Endothelial cell of umbilical vein (primary cell): ENCODE measurements at regions not wholly inside any gene's neighbourhood (a gene's known extent, or its start where the extent isn't known, plus 50 kb on each side); places are given as distances from the start of the nearest gene placed in this dataset.
A peak's percentile ranks its signal among the peaks of the same experiment; 100 is the strongest.

Source experiments
- BruUV-seq: library from RNA; stranded (reverse); fragments of 400-500 nt; replicated peaks from 2 replicates; lab custom pipeline; 2021; lab: Mats Ljungman, UMichigan
- CTCF ChIA-PET: fragments of 300-600, 350-600 bp; sonication (Branson Sonifier 250); formaldehyde crosslinking; loops from one replicate; lab custom pipeline; 2021; ENCODE audit warnings: antibody characterized with exemption, inconsistent platforms; lab: Charles Lee
- POLR2A ChIA-PET: fragments of 300-600, 350-600 bp; sonication (Branson Sonifier 250); formaldehyde crosslinking; loops from one replicate; lab custom pipeline; 2021; ENCODE audit warnings: antibody characterized with exemption, inconsistent platforms; lab: Charles Lee
- DNase-seq: peaks from one replicate; pipeline ENCODE4 v3.0.0-alpha.2; 2011; ENCODE audit warnings: low read depth, low spot score
- FAIRE-seq: peaks from 2 replicates; lab custom pipeline; 2011; peaks lifted over from hg19 to GRCh38; lab: Jason Lieb, UNC
- H2AFZ ChIP-seq: 2 replicates; pipeline ENCODE4 v1.6.0; 2012; ENCODE audit warnings: low read depth, low read length, control low read depth, inconsistent platforms
- H3K27ac ChIP-seq: 2 replicates; pipeline ENCODE4 v1.5.1; 2011; ENCODE audit warnings: low read depth, mild to moderate bottlenecking, control low read depth, low read length, moderate library complexity; ENCODE audit not compliant: insufficient read depth
- H3K27me3 ChIP-seq, 2 experiments: 2 replicates each; pipeline versions ENCODE4 v1.6.0 to v1.6.1; 2011; ENCODE audit warnings: low read length in 2 of 2, mixed read lengths in 1 of 2; ENCODE audit not compliant: control insufficient read depth in 2 of 2, insufficient read depth in 2 of 2
- H3K36me3 ChIP-seq, 2 experiments: 2 replicates in 1 of 2; 3 replicates in 1 of 2; pipeline ENCODE4 v1.5.1; 2011; ENCODE audit warnings: low read length in 2 of 2, mild to moderate bottlenecking in 1 of 2, moderate library complexity in 1 of 2; ENCODE audit not compliant: control insufficient read depth in 2 of 2, insufficient read depth in 2 of 2; ENCODE audit errors: extremely low read depth in 1 of 2
- H3K4me1 ChIP-seq: 3 replicates; pipeline ENCODE4 v1.5.1; 2011; ENCODE audit warnings: mild to moderate bottlenecking, low read length; ENCODE audit not compliant: control insufficient read depth, insufficient read depth; ENCODE audit errors: extremely low read depth
- H3K4me2 ChIP-seq: 2 replicates; pipeline ENCODE4 v1.6.1; 2011; ENCODE audit warnings: low read length, control low read depth, mixed read lengths; ENCODE audit not compliant: insufficient read depth
- H3K4me3 ChIP-seq, 3 experiments: fragments of 200-600 bp in 1 of 3; sonication (generic), shearing (Covaris generic) in 1 of 3; replicated peaks in 1 of 3; 2 replicates each; pipeline ENCODE4 v1.5.1; 2011 to 2016; ENCODE audit warnings: control low read depth in 3 of 3, low read length in 3 of 3, mild to moderate bottlenecking in 2 of 3, inconsistent platforms in 1 of 3, low read depth in 1 of 3, moderate library complexity in 1 of 3; ENCODE audit not compliant: insufficient read depth in 1 of 3
- H3K79me2 ChIP-seq: 2 replicates; pipeline ENCODE4 v1.6.0; 2012; ENCODE audit warnings: low read length, inconsistent platforms; ENCODE audit not compliant: control insufficient read depth, insufficient read depth
- H3K9ac ChIP-seq: replicated peaks from 2 replicates; pipeline ENCODE3; 2011; ENCODE audit warnings: low read length, control low read depth; ENCODE audit not compliant: insufficient read depth; ENCODE audit errors: extremely low read depth
- H3K9me1 ChIP-seq: replicated peaks from 3 replicates; pipeline ENCODE4 v1.6.0; 2011; ENCODE audit warnings: mild to moderate bottlenecking, low read length; ENCODE audit not compliant: control insufficient read depth, insufficient read depth; ENCODE audit errors: extremely low read depth
- H3K9me3 ChIP-seq: replicated peaks from 2 replicates; pipeline ENCODE4 v1.5.1; 2012; ENCODE audit warnings: low read length, inconsistent platforms; ENCODE audit not compliant: control insufficient read depth, insufficient read depth
- H4K20me1 ChIP-seq: replicated peaks from 2 replicates; pipeline ENCODE3; 2011; ENCODE audit warnings: mild to moderate bottlenecking, low read length; ENCODE audit not compliant: control insufficient read depth, insufficient read depth; ENCODE audit errors: extremely low read depth
- CTCF ChIP-seq, 2 donors: IDR thresholded peaks; 1 replicate in 1 of 2; 2 replicates in 1 of 2; pipeline ENCODE4 v1.5.1; 2011; ENCODE audit warnings: low read length in 2 of 2, mild to moderate bottlenecking in 2 of 2, moderate library complexity in 2 of 2, control low read depth in 1 of 2, inconsistent platforms in 1 of 2, low read depth in 1 of 2; ENCODE audit not compliant: insufficient read depth in 1 of 2; ENCODE audit errors: extremely low read depth in 1 of 2
- JUN ChIP-seq: IDR thresholded peaks from 2 replicates; pipeline ENCODE4 v1.6.1; 2011; ENCODE audit warnings: borderline replicate concordance, low read depth; ENCODE audit not compliant: insufficient read length, insufficient read depth
- MYC ChIP-seq: IDR thresholded peaks from one replicate; pipeline ENCODE4 v1.6.1; 2011; ENCODE audit warnings: mild to moderate bottlenecking, low read depth, low read length
- POLR2AphosphoS5 ChIP-seq: IDR thresholded peaks from 2 replicates; pipeline ENCODE4 v1.6.1; 2012; ENCODE audit warnings: low read depth, mild to moderate bottlenecking, control low read depth, low read length, moderate library complexity; ENCODE audit not compliant: insufficient read depth
- dilution Hi-C: fragments of 300-500 bp; cut with MboI; formaldehyde crosslinking; loops from one replicate; pipeline ENCODE4 v1.15.0; 2019; ENCODE audit warnings: low sequenced_read_pairs; ENCODE audit not compliant: extremely low pct_ligation_motif_present
- intact Hi-C: fragments of 100-400 bp; cut with micrococcal nuclease; formaldehyde crosslinking; loops from one replicate; pipeline ENCODE4 v1.10.0; 2022

GRCh38 chr15:95287720-95288103 is 1042.8 kb upstream of the NR2F2 start:
- CTCF ChIA-PET = interaction anchor here (0.9 to 4.5 kb wide), 10 partner anchors 10 to 1039 kb away, joined by 3 to 24 read pairs (median 6); no protein-coding TSS in a partner anchor

More at GRCh38 chr15:95287720-95288103, 1042.8 kb upstream of the NR2F2 start:
- dilution Hi-C loops (no loop called here), intact Hi-C loops (loop anchor here (1.0 to 2.0 kb wide), 2 partner anchors 14 to 1947 kb away; no protein-coding TSS in a partner anchor)
- DNase-seq (peak; percentile 46), FAIRE-seq (no peak)
- POLR2A ChIA-PET = no interaction called here
- Histone ChIP-seq H4K20me1 (no peaks in the 10 kb centered on the region), H3K4me3 (no peak overlapping the region), H3K9ac (peak overlapping the region; percentile 44), H3K9me1 (no peaks in the 10 kb centered on the region), H3K4me2 (peak overlapping the region; percentile 8), H3K27me3 (no peaks in the 10 kb centered on the region), H3K27ac (peak overlapping the region; percentile 69), H3K79me2 (no peaks in the 10 kb centered on the region), H3K4me1 (peaks cover 57% of the 10 kb centered on the region), H3K9me3 (no peaks in the 10 kb centered on the region), H3K36me3 (no peaks in the 10 kb centered on the region), H2AFZ (peak overlapping the region; percentile 10)
- TF ChIP-seq JUN = no peak
- TF ChIP-seq MYC = no peak
- TF ChIP-seq POLR2AphosphoS5 = no peak
- TF ChIP-seq CTCF (IDR thresholded peaks at IDR 0.05; ENCODE audit: extremely low read depth in 1 of 2, insufficient read depth in 1 of 2, low read depth in 1 of 2, low read length in 2 of 2) = no peak
- BruUV-seq = no TSS peak
